Right ventricle myocardium inferior (tissue), 1 donor: ENCODE measurements at regions not wholly inside any gene's neighbourhood (a gene's known extent, or its start where the extent isn't known, plus 50 kb on each side); places are given as distances from the start of the nearest gene placed in this dataset.
"Not testable (repeated sequence)": the region's sequence is repeated elsewhere in the genome, so short reads cannot be mapped to it uniquely, and the experiment has no call there.

Source experiments
- ATAC-seq: fragments of 200-7000 bp; cut with Tn5 transposase; one replicate; pipeline ENCODE4 v1.9.1; 2020; ENCODE audit warnings: mild to moderate bottlenecking, moderate library complexity
- DNase-seq: peaks from one replicate; pipeline ENCODE4 v3.0.0; 2021; ENCODE audit errors: missing footprints
- intact Hi-C: fragments of 100-400 bp; cut with DNase I; formaldehyde crosslinking; loops from one replicate; pipeline ENCODE4 v1.11.0; 2022
- donor health status: DM: no; HTN: yes; CAD: no; lungs with severe emphysema.

DNA sequence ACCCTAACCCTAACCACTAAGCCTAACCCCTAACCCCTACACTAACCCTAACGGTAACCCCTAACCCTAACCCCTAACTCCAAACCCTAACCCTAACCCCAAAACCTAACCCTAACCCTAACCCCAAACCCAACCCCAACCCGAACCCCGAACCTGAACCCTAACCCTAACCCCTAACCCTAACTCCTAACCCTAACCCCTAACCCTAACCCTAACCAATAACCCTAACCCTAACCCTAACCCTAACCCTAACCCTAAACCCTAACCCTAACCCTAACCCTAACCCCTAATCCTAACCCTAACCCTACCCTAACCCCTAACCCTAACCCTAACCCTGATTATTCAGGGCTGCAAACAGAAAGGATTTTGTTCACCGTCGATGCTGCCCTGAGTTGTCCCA lies 144.6 kb upstream of the DUSP22 start:
- intact Hi-C loops, ATAC-seq, DNase-seq: not testable (repeated sequence)

DNA sequence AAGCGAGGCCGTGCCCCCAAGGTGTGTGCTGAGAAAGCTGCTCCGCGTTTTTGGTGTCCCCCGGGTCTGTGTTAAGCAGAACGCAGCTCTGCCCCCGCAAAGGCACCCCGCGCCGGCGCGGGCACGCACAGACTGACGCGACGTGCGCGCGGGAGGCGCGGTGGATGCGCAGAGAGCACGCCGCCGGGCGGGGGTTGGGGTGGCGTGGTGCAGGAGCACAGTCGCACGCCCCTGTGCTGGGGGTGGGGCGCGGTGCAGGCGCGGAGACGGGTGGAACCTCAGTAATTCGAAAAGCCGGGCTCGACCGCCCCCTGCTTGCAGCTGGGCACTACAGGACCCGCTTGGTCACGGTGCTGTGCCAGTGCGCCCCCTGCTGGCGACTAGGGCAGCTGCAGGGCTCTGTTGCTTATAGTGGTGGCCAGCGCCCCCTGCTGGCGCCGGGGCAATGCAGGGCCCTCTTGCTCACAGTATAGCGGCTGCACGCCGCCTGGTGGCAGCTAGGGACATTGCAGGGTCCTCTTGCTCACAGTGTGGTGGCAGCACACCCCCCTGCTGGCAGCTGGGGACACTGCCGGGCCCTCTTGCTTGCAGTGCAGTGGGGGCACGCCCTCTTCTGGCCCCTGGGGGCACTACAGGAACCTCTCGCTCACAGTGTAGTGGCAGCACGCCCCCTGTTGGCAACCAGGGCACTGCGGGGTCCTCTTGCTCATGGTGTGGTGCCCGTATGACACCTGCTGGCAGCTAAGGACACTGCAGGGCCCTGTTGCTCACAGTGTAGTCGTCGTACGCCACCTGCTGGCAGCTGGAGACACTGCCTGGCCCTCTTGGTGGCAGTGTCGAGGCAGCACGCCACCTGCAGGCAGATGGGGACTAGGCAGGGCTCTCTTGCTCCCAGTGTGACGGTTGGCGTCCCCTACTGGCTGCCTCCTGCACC lies 144.0 kb upstream of the DUSP22 start:
- ATAC-seq, intact Hi-C loops: not testable (repeated sequence)
- peak; percentile 61 for DNase-seq

DNA sequence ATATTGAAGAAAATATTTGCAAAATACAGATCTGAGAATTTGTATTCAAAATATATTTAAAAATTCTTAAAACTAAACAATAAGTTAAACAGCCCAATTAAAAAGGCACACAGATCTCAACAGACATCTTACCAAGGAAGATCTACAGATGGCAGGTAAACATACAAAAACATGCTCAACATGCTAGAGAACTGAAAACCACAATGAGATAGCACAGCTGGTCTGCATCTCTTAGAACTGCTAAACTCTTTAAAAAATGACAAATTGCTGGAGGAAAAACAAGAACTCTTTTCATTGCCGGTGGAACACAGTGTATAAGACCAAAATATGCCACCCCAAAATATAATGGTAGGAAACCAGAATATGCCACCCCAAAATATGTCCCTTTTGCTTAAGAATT lies 142.1 kb upstream of the DUSP22 start:
- intact Hi-C loops, ATAC-seq, DNase-seq: not testable (repeated sequence)

DNA sequence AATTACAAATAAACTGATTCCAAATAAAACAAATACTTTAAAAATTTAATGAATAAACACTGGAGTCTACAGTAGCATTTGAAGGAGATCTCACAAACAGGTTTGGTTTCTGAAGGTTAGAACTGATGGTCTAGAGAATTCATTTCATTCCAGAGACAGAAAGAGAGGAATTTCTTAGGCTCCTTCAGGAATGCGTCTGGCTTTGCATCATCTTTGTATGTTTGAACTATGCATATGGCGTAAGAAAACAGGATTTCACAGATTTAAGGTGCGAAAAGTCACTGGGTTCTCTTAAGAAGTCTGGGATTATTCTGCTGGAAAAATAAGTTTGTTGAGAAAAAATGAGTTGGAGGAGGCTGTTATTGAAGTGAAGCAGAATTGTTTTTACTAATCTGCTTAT lies 139.9 kb upstream of the DUSP22 start:
- DNase-seq, intact Hi-C loops, ATAC-seq: not testable (repeated sequence)

GRCh38 chr6:153026-153425 lies 139.3 kb upstream of the DUSP22 start:
- ATAC-seq, DNase-seq, intact Hi-C loops: not testable (repeated sequence)

DNA sequence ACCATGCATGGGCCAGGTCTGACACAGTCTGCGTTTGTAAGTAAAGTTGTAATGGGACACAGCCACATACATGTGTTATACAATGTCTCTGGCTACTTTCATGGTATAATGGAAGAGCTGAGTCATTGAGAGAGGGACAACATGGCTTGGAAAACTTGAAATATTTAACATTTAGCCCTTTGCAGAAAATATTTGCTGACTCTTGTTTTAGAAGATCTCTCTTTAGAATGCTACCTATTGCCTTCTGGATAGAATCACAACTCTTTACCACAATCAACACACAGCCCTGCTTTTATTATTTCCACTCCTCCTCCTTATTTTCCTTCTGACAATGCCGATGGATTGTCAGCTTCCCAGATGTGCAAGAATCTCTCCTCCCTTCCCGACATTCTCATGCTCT lies 138.4 kb upstream of the DUSP22 start:
- intact Hi-C loops, DNase-seq, ATAC-seq: not testable (repeated sequence)

DNA sequence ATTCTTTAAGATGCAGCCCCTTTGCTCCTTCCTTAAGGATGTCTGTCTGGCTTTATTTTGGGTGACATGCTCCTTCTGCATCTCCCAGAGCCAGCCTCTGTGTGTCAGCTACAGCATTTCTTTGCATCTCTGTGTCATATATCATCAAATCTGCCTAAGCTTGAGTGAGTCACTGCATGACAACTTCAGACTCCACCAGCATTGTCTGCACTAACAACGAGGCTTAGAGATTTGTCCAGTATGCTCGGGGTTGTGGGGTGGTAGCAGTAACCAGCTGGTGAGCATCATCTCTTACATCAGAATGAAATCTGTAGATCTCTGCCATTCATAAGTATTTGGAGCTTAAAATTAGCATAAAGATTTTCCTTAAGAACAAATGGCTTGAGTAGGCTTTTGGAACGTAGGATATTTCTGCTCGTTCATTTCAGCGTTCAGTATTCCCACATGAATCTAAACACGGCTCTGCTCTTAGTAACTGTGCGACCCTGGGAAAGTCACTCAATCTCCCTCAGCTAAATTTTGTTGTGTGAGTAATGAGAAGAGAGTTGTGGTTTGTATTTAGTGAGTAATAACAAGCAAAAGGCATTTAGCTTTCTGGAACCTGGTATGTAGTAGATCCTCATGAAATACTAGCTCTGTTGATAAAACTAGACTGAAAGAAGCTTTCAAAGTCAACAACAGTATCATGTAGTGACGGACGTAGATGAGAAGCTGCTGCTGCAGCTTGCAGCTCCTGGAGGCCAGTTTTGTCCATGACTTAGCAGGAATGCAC lies 137.8 kb upstream of the DUSP22 start:
- intact Hi-C loops, DNase-seq: not testable (repeated sequence)

DNA sequence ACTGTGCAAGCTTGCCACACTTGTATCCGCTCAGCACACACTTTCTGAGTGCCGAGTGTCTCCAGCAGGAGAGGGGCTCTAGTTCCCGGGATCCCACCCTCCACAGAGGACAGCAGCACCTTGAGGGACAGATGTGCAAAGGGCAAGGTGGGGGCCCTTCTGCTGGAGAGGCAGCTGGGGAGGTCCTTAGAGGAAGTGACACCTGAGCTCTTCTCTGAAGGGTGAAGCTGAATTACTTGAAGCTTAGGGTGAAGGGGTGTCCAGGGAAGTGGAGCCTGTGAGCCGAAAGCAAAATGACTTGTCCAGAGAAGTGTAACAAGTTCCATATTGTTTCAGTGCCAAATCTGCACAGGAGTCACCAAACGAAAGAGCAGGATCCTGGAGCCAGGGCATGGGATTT lies 136.3 kb upstream of the DUSP22 start:
- intact Hi-C loops = no loop called here
- ATAC-seq (no peak), DNase-seq (no peak)

More for the DNA sequence above, 137.8 kb upstream of the DUSP22 start:
- not testable (repeated sequence) for ATAC-seq

DNA sequence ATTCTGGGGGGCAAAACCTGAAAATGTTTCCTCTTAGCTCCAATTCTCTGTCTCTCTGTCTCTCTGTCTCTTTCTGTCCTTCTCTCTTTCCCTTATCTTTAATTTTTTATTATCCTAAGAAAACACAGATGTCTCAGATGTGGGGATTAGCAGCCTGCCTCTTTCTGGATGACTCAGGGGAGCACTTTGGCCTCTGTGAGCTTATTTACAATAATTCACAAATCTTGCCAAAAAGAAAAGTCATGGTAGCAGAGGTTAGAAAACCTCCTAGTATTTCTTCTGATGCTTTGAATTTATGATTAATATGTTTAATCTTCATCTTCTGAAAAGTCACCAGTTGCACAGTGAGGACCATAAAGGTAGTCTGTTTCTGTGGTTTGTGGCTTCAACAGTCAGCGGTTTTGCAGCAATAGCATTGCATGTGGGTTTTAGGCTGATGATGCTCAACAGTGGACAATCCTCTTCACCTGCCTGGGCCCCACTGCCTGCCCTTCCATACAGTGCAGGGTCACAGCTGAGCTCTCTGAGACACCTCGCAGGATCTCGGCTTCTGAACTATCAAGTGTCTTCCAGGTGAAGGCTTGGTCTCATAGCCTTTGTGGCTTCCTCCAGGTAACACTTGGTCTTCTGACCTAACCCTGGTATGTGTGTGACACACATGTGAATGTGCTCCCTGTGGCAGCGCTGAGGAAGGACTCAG lies 135.7 kb upstream of the DUSP22 start:
- DNase-seq, ATAC-seq, intact Hi-C loops: not testable (repeated sequence)

GRCh38 chr6:157176-157575 lies 135.1 kb upstream of the DUSP22 start:
- DNase-seq, ATAC-seq, intact Hi-C loops: not testable (repeated sequence)

DNA sequence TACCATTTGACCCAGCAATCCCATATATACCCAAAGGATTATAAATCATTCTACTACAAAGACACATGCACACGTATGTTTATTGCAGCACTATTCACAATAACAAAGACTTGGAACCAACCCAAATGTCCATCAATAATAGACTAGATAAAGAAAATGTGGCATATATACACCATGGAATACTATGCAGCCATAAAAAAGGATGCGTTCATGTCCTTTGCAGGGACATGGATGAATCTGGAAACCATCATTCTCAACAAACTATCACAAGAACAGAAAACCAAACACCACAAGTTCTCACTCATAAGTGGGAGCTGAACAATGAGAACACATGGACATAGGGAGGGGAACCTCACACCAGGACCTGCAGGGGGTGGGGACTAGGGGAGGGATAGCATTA lies 130.6 kb upstream of the DUSP22 start:
- intact Hi-C loops, ATAC-seq, DNase-seq: not testable (repeated sequence)

DNA sequence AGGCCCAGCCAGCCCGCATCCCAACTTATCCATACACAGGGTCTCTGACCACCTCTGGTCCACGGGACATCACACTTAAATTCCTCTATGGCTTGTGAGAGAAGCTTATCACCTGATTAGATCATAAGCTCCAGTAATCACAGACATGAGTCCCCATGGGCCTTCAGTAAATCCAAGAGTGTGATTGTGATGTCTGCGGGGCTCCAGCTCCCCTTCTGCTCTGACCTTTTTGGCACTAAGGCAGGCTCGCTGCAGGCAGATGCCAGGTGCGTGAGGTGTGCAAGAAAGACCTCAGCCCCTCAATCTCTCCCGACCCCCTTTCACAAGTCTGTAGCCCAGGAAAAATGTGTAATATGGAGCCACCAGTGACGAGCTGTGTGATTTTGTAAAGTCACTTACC lies 127.6 kb upstream of the DUSP22 start:
- ATAC-seq (no peak), DNase-seq (no peak)
- intact Hi-C loops = no loop called here

- ATAC-seq (no peak), DNase-seq (no peak)
- intact Hi-C loops = no loop called here
Observed at GRCh38 chr6:165263-165662, 127.0 kb upstream of the DUSP22 start.

- no peak for DNase-seq
- ATAC-seq = no peak
- intact Hi-C loops = no loop called here
Observed at GRCh38 chr6:165906-166305, 126.4 kb upstream of the DUSP22 start.

DNA sequence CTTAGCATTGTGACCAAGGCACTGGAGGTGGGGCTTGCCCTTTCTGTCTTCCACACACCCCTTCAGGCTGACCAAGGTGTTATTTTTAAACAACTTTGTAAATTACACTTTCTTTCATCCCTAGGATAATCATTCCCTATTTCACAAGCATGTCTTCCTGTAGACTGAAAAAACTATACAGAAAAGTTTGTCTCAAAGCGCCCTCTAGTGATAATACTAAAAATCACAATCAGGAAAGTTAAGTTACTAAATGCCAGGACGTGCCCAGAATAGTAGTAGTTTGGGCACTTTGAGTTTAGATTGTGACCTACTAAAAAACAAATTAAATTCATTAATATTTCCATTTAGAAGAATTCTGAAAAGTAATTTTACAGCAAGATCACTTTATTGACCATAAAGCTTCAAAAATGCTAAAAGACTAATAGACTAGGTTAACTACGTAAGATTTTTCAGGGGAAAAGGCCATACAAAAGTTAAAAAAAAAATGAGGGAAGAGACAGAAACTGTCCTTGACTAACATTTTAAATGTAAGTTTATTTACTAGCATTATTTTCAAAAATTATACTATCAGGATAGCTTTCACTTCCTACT lies 123.3 kb upstream of the DUSP22 start:
- no peak for ATAC-seq
- DNase-seq = no peak
- intact Hi-C loops = no loop called here

- ATAC-seq (no peak), DNase-seq (no peak)
- intact Hi-C loops = no loop called here
Observed at GRCh38 chr6:174036-174435, 118.3 kb upstream of the DUSP22 start.

- DNase-seq = no peak
- intact Hi-C loops = no loop called here
- ATAC-seq = no peak
Observed at GRCh38 chr6:175680-176079, 116.6 kb upstream of the DUSP22 start.

- no peak for DNase-seq
- intact Hi-C loops = no loop called here
- ATAC-seq = no peak
Observed at GRCh38 chr6:176766-177165, 115.5 kb upstream of the DUSP22 start.

DNA sequence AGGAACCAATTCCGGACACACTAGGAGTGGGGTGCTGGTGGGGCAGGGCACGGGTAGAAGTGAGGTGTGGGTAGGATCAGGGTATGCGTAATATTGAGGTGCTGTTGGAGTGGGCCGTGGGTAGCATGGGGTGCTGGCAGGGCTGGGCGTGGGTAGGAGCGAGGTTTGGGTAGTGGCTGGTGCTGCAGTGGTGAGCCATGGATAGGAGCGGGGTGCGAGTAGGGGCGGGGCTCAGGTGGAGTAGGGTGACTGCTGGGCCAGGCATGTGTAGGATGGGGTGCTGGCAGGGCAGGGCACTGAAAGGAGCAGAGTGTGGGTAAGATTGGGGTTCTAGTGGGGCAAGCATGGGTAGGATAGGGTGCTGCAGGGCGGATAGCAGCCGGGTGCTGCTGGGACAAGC lies 114.2 kb upstream of the DUSP22 start:
- intact Hi-C loops = no loop called here
- ATAC-seq (no peak), DNase-seq (no peak)
